Gastrocnemius medialis (tissue), 4 donors: ENCODE measurements at regions not wholly inside any gene's neighbourhood (a gene's known extent, or its start where the extent isn't known, plus 50 kb on each side); places are given as distances from the start of the nearest gene placed in this dataset.

Source experiments
- CTCF ChIP-seq, 5 experiments: fragments of 450-650 bp in 3 of 5; fragments of 200-600 bp in 2 of 5; sonication (generic) in 2 of 5; IDR thresholded peaks in 4 of 5; conservative IDR thresholded peaks in 1 of 5; 1 replicate in 4 of 5; 2 replicates in 1 of 5; pipeline ENCODE4 v1.5.1; 2016 to 2019; ENCODE audit warnings: antibody characterized with exemption in 5 of 5, mild to moderate bottlenecking in 3 of 5, moderate library complexity in 3 of 5
- POLR2A ChIP-seq, 2 donors: fragments of 450-650 bp; IDR thresholded peaks; one replicate each; pipeline ENCODE4 v1.6.1; 2017; ENCODE audit warnings: antibody characterized with exemption in 2 of 2, mild to moderate bottlenecking in 2 of 2, moderate library complexity in 2 of 2

GRCh38 chr4:71162386-71162785, 168.9 kb downstream of the DCK start:
- no peak for TF ChIP-seq CTCF (IDR thresholded peaks at IDR 0.05 in 4 of 5, conservative IDR thresholded peaks at IDR 0.05 in 1 of 5)
- no peak for TF ChIP-seq POLR2A (IDR thresholded peaks at IDR 0.05)
